Stimulated activated memory B cell treated with anti-CD40 and anti-IgM and Interleukin-4, amounts not matched to agents 10 μg/mL and 1 μg/mL and 100 μg/mL, for 72 hours (primary cell): ENCODE measurements at regions not wholly inside any gene's neighbourhood (a gene's known extent, or its start where the extent isn't known, plus 50 kb on each side); places are given as distances from the start of the nearest gene placed in this dataset.
"Not testable (repeated sequence)": the region's sequence is repeated elsewhere in the genome, so short reads cannot be mapped to it uniquely, and the experiment has no call there.

Experiments
- ATAC-seq: fragments of 150-1000 bp; cut with Tn5 transposase; 2 replicates; pipeline ENCODE4 v1.10.0; 2021
- H3K27ac Mint-ChIP-seq: one replicate; pipeline ENCODE4 v1.8.0; 2022; ENCODE audit warnings: mild to moderate bottlenecking, mixed read lengths
- H3K27me3 Mint-ChIP-seq: one replicate; pipeline ENCODE4 v1.8.0; 2022; ENCODE audit warnings: mixed read lengths
- H3K36me3 Mint-ChIP-seq: one replicate; pipeline ENCODE4 v1.8.0; 2022; ENCODE audit warnings: mixed read lengths
- H3K4me1 Mint-ChIP-seq: one replicate; pipeline ENCODE4 v1.8.0; 2022; ENCODE audit warnings: mixed read lengths
- H3K4me3 Mint-ChIP-seq: one replicate; pipeline ENCODE4 v1.8.0; 2022; ENCODE audit warnings: mild to moderate bottlenecking, moderate library complexity, mixed read lengths
- H3K9me3 Mint-ChIP-seq: one replicate; pipeline ENCODE4 v1.8.0; 2022; ENCODE audit warnings: mixed read lengths

DNA sequence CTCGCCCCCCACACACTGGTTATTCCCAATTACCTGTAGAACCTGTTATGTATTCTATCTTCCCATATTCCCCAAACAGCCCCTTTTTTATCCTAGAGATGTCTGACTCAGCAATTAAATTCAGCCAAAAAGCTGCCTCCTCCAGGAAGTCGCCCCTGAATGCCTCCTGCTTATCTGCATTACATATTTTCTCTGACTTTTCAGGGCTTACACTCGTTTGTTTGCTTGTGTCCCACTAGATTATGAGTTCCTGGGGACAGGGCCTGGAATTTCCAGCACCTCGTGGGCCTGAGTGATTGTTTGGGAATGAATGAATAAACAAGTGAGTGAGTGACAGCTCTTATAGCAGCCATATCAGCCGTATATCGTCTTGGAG is 99.3 kb upstream of the RFLNA start:
- H3K36me3 Mint-ChIP-seq: no peaks in the 10 kb centered on the region
- H3K4me3 Mint-ChIP-seq: no peak overlapping the region
- ATAC-seq: no peak
- H3K27ac Mint-ChIP-seq: no peak overlapping the region
- H3K4me1 Mint-ChIP-seq: no peaks in the 10 kb centered on the region
- peaks cover 22% of the 10 kb centered on the region for H3K9me3 Mint-ChIP-seq
- H3K27me3 Mint-ChIP-seq: peaks cover 25% of the 10 kb centered on the region

DNA sequence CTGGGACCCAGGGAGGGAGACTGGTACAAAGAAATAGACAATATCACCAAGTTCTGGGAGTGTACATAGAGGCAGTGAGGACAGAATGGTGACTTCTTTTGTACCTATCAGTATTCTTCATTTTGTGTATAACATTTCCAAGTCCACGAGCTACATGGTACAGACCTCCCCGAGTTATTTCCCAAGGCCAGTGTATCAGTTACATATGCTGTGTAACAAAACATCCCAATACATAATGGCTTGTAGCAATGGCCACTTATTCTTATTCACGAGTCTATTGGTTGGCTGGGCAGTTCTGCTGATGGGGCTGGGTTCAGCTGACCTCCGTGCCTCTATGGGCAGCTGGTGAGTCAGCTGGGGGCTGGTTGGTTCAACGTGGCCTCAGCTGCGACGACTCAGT is 98.7 kb upstream of the RFLNA start:
- Mint-ChIP-seq H3K4me1 (no peaks in the 10 kb centered on the region), H3K27ac (no peak overlapping the region), H3K36me3 (no peaks in the 10 kb centered on the region), H3K27me3 (peaks cover 32% of the 10 kb centered on the region), H3K9me3 (peaks cover 25% of the 10 kb centered on the region), H3K4me3 (no peak overlapping the region)
- no peak for ATAC-seq

DNA sequence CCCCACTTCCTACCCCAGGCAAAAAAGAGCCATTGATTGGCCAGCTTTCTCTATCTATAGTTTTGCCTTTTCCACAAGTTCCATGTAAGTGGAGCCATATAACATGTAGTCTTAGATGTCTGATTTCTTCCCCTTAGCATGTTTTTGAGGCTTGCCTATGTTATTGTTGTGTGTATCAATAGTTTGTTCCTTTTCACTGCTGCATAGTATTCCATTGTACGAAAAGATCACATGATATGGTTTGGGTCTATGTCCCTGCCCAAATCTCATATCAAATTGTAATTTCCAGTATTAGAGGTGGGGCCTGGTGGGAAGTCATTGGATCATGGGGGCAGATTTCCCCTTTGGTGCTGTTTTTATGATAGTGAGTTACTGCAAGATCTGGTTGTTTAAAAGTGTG is 93.6 kb upstream of the RFLNA start:
- no peak overlapping the region for H3K4me3 Mint-ChIP-seq
- peaks cover 29% of the 10 kb centered on the region for H3K27me3 Mint-ChIP-seq
- peaks cover 26% of the 10 kb centered on the region for H3K9me3 Mint-ChIP-seq
- no peaks in the 10 kb centered on the region for H3K36me3 Mint-ChIP-seq
- no peaks in the 10 kb centered on the region for H3K4me1 Mint-ChIP-seq
- no peak for ATAC-seq
- no peak overlapping the region for H3K27ac Mint-ChIP-seq

DNA sequence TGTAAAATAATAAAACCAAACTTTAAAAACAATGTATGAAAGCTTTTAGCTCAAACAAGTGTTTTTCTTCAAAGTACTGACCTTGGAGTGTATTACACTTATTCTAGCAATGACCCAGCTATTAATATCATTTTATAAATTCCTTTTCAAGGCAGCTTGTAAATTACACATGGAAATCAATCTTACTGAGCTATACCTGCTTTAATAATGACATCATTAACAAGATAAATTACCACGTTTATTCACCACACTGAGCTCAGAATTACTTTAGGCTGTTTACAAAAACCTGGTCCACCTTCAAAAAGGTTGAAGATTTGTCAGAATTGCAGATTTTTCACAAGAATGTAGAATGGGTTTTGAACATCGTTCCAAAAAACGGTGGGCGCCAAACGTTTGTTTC is 91.7 kb upstream of the RFLNA start:
- no peaks in the 10 kb centered on the region for H3K4me1 Mint-ChIP-seq
- no peak overlapping the region for H3K27ac Mint-ChIP-seq
- peaks cover 17% of the 10 kb centered on the region for H3K9me3 Mint-ChIP-seq
- ATAC-seq: no peak
- H3K36me3 Mint-ChIP-seq: no peaks in the 10 kb centered on the region
- H3K27me3 Mint-ChIP-seq: peaks cover 29% of the 10 kb centered on the region
- H3K4me3 Mint-ChIP-seq: no peak overlapping the region

DNA sequence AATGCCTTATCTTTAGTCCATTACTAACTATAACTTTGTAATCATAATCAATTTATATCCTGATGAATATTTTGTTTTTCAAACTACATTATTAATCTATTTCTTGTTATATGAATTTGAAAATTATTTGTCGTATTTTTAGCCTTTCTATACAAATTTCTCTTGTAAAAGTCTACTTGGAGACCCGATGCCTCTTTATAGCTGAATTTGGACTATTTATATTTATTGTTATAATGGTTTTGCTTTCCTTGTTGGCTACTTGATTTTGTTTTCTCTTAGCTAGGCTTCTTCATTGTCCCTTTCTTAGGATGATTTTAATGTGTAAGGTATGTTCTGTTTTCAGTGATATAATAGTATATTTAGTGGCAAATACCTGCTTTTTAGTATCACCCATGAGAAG is 89.5 kb upstream of the RFLNA start:
- H3K27me3 Mint-ChIP-seq: peaks cover 28% of the 10 kb centered on the region
- no peaks in the 10 kb centered on the region for H3K4me1 Mint-ChIP-seq
- H3K27ac Mint-ChIP-seq: no peak overlapping the region
- H3K36me3 Mint-ChIP-seq: no peaks in the 10 kb centered on the region
- H3K4me3 Mint-ChIP-seq: no peak overlapping the region
- peaks cover 17% of the 10 kb centered on the region for H3K9me3 Mint-ChIP-seq
- no peak for ATAC-seq

DNA sequence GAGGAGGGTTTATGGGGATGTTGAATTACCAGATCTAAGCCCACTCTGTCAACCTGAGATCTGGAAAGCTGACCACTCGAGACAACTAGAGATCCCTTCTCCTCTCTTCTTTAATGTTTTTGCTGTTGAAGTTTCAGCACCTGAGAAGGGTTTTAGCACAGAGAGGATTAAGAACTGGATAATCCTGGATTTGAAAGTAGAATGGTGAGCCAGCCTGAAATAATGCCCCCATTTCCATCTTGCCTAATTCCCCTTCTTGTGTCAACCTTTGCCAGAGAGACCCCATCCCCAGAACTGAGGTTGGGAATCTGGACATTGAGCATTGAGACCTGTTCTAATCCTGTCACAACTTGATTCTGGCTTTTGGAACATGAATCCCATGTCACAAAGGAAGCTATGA is 87.8 kb upstream of the RFLNA start:
- Mint-ChIP-seq H3K27ac (no peak overlapping the region), H3K4me3 (no peak overlapping the region), H3K27me3 (peaks cover 13% of the 10 kb centered on the region), H3K36me3 (no peaks in the 10 kb centered on the region), H3K9me3 (peaks cover 15% of the 10 kb centered on the region), H3K4me1 (no peaks in the 10 kb centered on the region)
- no peak for ATAC-seq

DNA sequence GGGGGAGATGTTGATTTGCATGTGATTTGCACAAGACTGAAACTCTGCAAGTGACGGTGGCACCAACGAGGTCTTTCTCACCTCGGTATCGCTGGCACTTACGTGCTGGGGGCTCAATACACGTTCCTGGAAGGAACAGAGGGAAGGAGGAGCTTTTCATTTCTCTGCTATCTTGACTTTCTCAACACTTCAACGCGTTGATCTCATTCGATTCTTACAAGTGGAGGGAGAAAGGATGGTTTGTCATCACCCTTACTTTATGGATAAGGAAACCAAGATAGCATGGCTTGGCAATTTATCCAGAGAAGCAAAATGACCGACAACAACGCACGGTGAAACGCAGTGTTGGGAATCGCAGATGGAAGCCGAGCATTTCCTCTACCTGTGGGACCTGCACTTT is 87.3 kb upstream of the RFLNA start:
- no peak overlapping the region for H3K4me3 Mint-ChIP-seq
- no peaks in the 10 kb centered on the region for H3K36me3 Mint-ChIP-seq
- no peak overlapping the region for H3K27ac Mint-ChIP-seq
- H3K27me3 Mint-ChIP-seq: peaks cover 13% of the 10 kb centered on the region
- no peaks in the 10 kb centered on the region for H3K4me1 Mint-ChIP-seq
- H3K9me3 Mint-ChIP-seq: peaks cover 15% of the 10 kb centered on the region
- ATAC-seq: no peak

DNA sequence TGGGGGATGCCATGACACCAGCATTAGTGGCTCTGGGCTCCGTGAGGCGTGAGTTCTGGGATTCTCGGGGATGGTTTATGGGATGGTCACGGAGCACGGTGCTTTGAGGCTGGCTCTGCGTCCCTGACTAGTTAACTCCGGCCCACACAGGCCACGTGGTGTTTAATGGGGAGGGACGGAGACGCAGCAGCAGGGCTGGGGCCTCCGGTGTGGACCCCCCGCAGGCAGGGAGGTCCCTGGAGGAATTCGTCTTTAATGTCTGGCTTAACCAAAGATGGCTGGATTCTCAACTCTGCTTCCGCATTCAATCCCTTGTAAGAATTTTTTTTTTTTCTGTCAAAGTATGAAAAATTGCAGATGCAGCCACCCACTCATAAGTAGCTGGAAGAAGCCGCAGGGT is 86.4 kb upstream of the RFLNA start:
- no peaks in the 10 kb centered on the region for H3K36me3 Mint-ChIP-seq
- no peak for ATAC-seq
- no peaks in the 10 kb centered on the region for H3K4me1 Mint-ChIP-seq
- H3K9me3 Mint-ChIP-seq: peaks cover 17% of the 10 kb centered on the region
- H3K27me3 Mint-ChIP-seq: peaks cover 13% of the 10 kb centered on the region
- H3K27ac Mint-ChIP-seq: no peak overlapping the region
- H3K4me3 Mint-ChIP-seq: no peak overlapping the region

DNA sequence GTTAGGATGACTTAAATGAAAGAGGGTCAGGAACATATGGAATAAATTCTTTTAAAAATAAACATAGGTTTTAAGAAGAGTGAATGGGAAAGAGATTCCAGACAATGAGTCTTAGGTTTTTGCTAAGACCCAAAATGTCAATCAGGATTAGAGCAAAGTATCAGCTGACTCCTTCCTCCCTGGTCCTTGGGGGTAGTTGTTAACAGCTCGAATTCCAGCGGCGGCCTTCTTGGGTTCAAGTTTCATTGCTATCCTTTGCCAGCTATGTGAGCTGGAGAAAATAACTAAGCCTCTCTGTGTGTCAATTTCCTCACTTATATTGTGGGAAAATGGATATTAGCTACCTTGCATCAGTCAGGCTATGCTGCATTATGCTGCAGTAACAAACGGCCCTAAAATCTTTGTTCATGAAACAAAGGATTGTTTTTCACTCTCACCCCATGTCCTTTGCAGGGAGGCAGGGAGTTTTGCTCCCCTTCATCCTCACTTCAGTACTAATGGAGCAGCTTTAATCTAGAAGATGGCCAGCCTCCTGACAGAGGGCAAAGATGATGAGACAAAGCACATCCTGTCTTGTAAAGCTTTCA is 83.8 kb upstream of the RFLNA start:
- Mint-ChIP-seq H3K4me3 (no peak overlapping the region), H3K27me3 (peaks cover 20% of the 10 kb centered on the region), H3K4me1 (no peaks in the 10 kb centered on the region), H3K27ac (no peak overlapping the region), H3K9me3 (peaks cover 21% of the 10 kb centered on the region), H3K36me3 (no peaks in the 10 kb centered on the region)
- ATAC-seq: no peak

DNA sequence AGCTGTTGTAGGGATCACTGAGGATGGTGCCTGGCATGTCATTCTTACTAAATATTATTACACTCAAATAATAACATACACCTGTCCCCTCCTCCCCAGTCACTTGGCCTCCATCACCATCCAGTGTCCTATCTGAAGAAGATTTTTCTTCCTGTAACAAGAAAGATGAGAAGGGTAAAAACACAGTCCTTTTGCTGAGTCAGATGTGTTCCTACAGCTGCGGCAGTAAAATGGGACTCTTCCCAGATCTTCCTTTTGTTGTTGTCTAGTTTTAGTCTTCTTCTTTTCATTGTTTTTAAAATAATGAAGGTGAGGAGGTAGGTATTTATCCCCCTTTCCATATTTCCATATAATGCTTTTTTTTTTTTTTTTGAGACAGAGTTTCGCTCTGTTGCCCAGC is 83.1 kb upstream of the RFLNA start:
- no peak overlapping the region for H3K4me3 Mint-ChIP-seq
- H3K27ac Mint-ChIP-seq: no peak overlapping the region
- H3K9me3 Mint-ChIP-seq: peaks cover 18% of the 10 kb centered on the region
- peaks cover 27% of the 10 kb centered on the region for H3K27me3 Mint-ChIP-seq
- no peak for ATAC-seq
- no peaks in the 10 kb centered on the region for H3K4me1 Mint-ChIP-seq
- H3K36me3 Mint-ChIP-seq: no peaks in the 10 kb centered on the region

DNA sequence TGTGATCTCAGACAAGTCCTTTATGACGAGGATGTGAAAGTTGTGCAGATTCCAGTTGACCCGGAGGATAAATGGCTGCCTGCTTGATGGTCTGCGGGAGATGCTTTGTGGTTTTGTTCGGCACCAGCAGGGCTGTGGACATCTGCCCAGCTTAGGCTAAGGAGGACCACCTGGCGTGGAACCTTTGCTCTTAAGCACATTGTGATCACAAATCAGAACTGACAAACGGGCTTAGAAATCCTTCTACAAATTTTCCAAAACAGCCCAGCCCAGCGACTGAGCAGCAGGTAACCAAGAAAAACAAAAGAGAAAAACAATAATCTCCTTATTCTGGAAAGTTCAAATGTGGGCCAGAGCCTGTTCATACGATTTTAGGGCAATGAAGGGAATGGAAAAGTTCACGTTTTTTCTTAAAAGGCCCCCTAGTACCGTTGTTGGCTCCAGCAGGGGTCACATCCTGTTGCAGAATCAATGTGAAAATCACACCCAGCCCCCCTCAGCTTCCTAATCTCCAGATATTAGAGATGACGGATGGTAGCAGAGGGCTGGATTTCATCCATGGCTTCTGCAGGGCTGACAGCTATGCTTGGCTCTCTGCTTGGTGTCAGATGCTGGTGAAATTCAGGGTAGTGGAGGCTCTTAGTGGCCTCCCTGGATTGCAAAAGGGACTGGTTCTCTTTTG is 81.1 kb upstream of the RFLNA start:
- no peaks in the 10 kb centered on the region for H3K36me3 Mint-ChIP-seq
- peaks cover 26% of the 10 kb centered on the region for H3K27me3 Mint-ChIP-seq

DNA sequence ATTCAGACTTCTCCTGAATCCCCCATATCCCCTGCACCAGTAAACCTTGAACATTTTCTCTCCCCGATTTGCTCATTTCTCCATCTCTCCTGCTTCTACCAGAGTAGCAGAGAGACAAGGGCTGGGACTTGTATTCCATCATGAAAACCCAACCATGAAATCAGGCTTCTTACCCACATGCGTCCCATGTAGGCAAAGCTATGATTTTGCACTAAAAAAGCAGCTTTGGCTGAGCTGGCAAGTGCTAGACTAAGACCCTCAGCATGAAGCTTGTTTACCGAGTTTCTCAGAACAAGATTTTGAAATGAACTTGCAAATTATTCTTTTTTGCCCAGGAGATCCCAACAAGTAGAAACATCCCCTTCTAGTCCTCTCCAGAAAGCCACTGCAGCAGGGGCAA is 80.3 kb upstream of the RFLNA start:
- H3K36me3 Mint-ChIP-seq: no peaks in the 10 kb centered on the region
- H3K4me3 Mint-ChIP-seq: no peak overlapping the region
- H3K4me1 Mint-ChIP-seq: no peaks in the 10 kb centered on the region
- peaks cover 33% of the 10 kb centered on the region for H3K27me3 Mint-ChIP-seq
- H3K9me3 Mint-ChIP-seq: peaks cover 18% of the 10 kb centered on the region
- ATAC-seq: no peak
- H3K27ac Mint-ChIP-seq: no peak overlapping the region

More for the DNA sequence above, 81.1 kb upstream of the RFLNA start:
- Mint-ChIP-seq H3K4me3 (no peak overlapping the region), H3K27ac (no peak overlapping the region), H3K4me1 (no peaks in the 10 kb centered on the region), H3K9me3 (peaks cover 18% of the 10 kb centered on the region)
- ATAC-seq: no peak

DNA sequence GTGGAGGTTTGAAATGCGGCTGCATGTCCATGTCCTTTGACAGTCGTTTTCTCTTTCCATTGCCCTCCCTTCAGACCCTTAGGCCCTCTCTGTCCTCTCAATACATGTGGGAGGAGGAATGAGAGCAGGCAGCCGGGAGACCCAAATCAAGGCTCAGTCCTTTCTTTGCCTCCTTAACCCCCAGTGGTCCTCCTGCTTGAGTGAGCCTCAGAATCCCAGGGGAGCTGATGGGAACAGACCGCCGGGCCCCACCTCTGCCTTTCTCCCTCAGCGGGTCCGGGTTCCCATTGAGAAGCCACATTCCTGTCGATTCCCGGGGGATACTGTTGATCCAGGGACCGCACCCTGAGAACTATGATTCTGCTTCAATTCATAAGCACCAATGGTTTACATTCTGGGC is 77.9 kb upstream of the RFLNA start:
- peaks cover 6% of the 10 kb centered on the region for H3K36me3 Mint-ChIP-seq
- H3K27me3 Mint-ChIP-seq: peaks cover 55% of the 10 kb centered on the region
- H3K27ac Mint-ChIP-seq: no peak overlapping the region
- no peaks in the 10 kb centered on the region for H3K4me1 Mint-ChIP-seq
- no peak for ATAC-seq
- no peak overlapping the region for H3K4me3 Mint-ChIP-seq
- H3K9me3 Mint-ChIP-seq: peaks cover 17% of the 10 kb centered on the region

DNA sequence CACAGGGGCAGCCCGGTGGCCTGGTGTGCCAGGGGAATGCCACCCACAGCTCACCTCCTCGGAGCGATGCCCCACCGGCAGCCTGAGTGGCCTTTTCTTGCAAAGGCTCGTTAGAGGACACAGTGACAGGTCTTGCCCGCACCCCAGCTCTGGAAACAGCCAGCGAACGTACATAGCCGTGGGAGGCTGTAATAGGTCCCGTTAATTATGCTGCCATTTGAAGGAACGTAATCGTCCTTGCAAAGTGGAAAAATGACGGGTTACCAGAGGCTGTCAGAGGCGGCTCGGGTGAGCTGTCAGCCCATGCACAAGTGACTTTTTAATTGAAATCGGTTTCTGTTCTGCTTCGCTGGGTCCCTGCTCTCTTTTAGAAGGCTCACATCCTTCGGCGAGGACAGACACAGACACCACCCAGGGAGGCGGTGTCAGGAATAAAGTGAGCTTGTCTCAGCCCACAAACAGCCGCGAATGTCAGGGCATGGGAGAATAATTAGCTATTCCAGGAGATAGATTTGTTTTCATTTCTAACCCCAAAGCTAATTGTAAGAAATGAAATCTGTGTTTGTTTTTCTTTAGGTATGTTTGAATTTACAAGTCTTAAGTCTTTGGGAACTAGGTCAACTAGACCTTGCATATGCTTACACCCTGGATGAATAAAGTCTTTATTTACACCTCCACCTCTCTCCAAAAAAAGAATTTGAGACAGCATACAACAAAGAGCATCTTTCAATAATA is 77.2 kb upstream of the RFLNA start:
- peak; percentile 48 for ATAC-seq
- no peak overlapping the region for H3K27ac Mint-ChIP-seq
- H3K4me1 Mint-ChIP-seq: no peaks in the 10 kb centered on the region
- H3K36me3 Mint-ChIP-seq: peaks cover 7% of the 10 kb centered on the region
- H3K9me3 Mint-ChIP-seq: peaks cover 17% of the 10 kb centered on the region
- no peak overlapping the region for H3K4me3 Mint-ChIP-seq
- peaks cover 63% of the 10 kb centered on the region for H3K27me3 Mint-ChIP-seq

DNA sequence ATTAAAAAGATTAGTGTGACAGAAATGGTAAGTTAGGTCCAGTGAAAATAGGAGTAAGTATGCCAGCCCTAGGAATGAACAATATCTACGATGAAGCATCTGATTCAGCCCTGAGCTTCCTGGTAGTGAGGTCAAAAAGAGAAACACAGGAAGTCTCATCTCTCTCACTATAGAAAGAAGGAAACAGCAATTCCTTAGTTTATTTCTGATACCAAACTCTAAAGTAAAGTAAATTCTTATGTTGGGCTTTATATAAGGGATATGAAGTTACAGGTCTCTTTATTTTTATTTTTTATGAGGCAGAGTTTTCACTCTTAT is 76.7 kb upstream of the RFLNA start:
- Mint-ChIP-seq H3K36me3 (peaks cover 7% of the 10 kb centered on the region), H3K4me1 (no peaks in the 10 kb centered on the region), H3K4me3 (no peak overlapping the region), H3K9me3 (peaks cover 17% of the 10 kb centered on the region), H3K27ac (no peak overlapping the region), H3K27me3 (peaks cover 68% of the 10 kb centered on the region)
- no peak for ATAC-seq

DNA sequence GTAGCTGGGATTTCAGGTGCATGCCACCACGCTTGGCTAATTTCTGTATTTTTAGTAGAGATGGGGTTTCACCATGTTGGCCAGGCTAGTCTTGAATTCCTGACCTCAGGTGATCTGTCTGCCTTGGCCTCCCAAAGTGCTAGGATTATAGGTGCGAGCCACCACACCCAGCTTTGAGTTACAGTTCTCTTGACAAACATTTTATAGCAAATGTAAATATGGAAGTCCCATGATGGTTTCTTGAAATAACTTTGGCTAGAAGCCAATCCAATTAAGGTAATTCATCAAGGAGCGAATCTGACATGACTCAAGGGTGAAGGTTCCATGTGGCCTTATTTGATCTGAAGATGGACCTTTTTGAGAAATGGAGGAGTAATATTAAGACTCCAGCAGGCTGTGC is 76.2 kb upstream of the RFLNA start:
- not testable (repeated sequence) for ATAC-seq, H3K4me1 Mint-ChIP-seq, H3K27ac Mint-ChIP-seq, H3K36me3 Mint-ChIP-seq, H3K4me3 Mint-ChIP-seq
- peaks cover 14% of the 10 kb centered on the region for H3K9me3 Mint-ChIP-seq
- peaks cover 68% of the 10 kb centered on the region for H3K27me3 Mint-ChIP-seq
